Activated T-helper 9 cell treated with anti-CD3 and anti-CD28 coated beads, Interleukin-2, amount 50 U/mL, for 16 hours (primary cell): ENCODE measurements at regions not wholly inside any gene's neighbourhood (a gene's known extent, or its start where the extent isn't known, plus 50 kb on each side); places are given as distances from the start of the nearest gene placed in this dataset.

Experiments
- DNase-seq: peaks from one replicate; pipeline ENCODE4 v3.0.0-alpha.2; 2020; ENCODE audit warnings: low read depth

- no peak for DNase-seq
Measured at GRCh38 chr3:177822681-177823096, 625.4 kb upstream of the TBL1XR1 start.

- DNase-seq = no peak
Measured at GRCh38 chr3:177823701-177824189, 626.5 kb upstream of the TBL1XR1 start.

DNA sequence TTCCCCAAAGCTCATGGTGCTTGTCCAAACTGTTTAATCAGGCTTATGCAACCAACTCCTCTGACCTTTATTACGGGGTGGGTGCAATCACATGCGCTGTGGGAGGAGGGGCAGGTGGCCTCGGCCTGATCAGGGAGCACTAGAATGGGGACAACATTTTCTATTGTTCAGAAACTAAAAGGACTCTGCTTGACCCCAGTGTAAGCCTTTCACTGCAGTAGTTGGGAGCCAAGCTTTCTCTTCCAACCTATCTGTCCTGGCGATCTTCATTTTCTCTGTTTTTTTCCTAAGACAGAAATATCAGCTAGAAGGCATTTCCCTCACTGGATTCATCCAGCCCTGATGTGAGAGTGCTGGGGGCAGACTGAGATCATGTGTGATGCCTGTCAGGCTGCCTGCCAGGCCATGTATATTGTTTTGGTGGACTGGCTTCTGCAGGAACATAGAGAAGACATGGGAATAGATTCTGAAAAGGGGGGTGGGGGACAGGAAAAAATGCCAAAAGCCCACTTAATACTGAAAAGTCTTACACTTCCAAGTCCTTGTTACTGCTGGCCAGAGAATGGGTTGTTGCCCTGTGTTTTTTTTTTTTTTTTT lies 627.0 kb upstream of the TBL1XR1 start:
- no peak for DNase-seq

GRCh38 chr3:177824841-177825240 lies 627.6 kb upstream of the TBL1XR1 start:
- DNase-seq = no peak

- DNase-seq = no peak
Measured at GRCh38 chr3:177826253-177826652, 629.0 kb upstream of the TBL1XR1 start.

DNA sequence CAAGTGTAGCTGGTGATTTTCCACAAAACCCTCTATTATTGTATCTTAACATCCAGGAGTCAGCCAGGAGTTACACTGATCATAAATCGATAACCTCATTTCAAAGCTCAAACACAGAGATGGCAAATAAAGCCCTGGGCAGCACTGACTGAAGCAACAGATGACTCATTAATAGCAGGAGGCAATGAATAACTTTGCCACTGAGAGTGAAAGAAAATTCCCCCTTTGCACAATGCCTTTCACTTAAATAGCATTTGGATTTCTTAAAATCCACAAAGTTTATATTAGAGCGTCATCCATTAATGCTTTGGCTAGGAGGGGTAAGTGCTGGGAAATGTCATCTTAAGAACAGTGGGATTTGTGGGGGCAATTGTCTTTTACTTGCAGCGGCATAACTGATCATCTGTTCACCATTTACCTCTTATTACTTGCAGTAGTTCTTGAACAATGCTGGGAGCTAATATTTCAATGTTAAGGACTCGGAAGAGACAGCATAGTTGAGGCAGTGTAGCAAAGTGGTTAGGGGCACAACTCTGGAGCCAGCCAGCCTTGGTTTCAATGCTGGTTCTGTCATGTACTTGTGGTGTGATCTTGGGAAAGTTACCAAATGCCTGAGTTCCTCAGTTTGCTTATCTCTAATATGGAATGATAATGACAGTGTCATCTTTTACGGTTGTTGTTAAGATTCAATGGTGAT lies 630.4 kb upstream of the TBL1XR1 start:
- DNase-seq = no peak

GRCh38 chr3:177828208-177828565 lies 630.9 kb upstream of the TBL1XR1 start:
- no peak for DNase-seq

GRCh38 chr3:177830411-177830849 lies 633.1 kb upstream of the TBL1XR1 start:
- DNase-seq = no peak

DNA sequence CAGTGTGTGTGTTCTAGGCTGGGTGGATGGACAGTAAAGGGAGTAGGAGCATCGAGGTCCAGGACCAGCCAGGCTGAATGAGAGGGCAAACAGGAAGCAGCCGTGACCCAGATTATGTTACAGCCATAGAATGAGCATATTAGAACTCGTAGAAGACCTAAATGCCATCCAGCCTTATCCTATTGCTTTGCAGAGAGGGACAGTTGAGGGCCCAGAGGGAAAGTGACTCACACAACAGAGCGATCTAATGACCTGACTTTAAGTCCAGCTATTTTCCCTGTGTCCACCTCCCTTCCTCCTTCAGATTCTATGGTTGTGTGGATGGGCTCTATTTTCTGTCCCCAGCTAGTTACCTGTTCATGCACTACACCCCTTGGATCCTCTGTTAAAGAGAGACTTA lies 634.1 kb upstream of the TBL1XR1 start:
- DNase-seq = no peak

GRCh38 chr3:177832880-177833279 lies 635.6 kb upstream of the TBL1XR1 start:
- no peak for DNase-seq

GRCh38 chr3:177833332-177833731 lies 636.0 kb upstream of the TBL1XR1 start:
- no peak for DNase-seq

- no peak for DNase-seq
Measured at GRCh38 chr3:177835008-177835407, 637.7 kb upstream of the TBL1XR1 start.

GRCh38 chr3:177835917-177836316 lies 638.6 kb upstream of the TBL1XR1 start:
- DNase-seq = no peak

GRCh38 chr3:177836671-177837070 lies 639.4 kb upstream of the TBL1XR1 start:
- no peak for DNase-seq

GRCh38 chr3:177837951-177838655 lies 640.8 kb upstream of the TBL1XR1 start:
- no peak for DNase-seq

- no peak for DNase-seq
Measured at GRCh38 chr3:177838766-177839350, 641.6 kb upstream of the TBL1XR1 start.

GRCh38 chr3:177842302-177842701 lies 645.0 kb upstream of the TBL1XR1 start:
- DNase-seq = no peak

DNA sequence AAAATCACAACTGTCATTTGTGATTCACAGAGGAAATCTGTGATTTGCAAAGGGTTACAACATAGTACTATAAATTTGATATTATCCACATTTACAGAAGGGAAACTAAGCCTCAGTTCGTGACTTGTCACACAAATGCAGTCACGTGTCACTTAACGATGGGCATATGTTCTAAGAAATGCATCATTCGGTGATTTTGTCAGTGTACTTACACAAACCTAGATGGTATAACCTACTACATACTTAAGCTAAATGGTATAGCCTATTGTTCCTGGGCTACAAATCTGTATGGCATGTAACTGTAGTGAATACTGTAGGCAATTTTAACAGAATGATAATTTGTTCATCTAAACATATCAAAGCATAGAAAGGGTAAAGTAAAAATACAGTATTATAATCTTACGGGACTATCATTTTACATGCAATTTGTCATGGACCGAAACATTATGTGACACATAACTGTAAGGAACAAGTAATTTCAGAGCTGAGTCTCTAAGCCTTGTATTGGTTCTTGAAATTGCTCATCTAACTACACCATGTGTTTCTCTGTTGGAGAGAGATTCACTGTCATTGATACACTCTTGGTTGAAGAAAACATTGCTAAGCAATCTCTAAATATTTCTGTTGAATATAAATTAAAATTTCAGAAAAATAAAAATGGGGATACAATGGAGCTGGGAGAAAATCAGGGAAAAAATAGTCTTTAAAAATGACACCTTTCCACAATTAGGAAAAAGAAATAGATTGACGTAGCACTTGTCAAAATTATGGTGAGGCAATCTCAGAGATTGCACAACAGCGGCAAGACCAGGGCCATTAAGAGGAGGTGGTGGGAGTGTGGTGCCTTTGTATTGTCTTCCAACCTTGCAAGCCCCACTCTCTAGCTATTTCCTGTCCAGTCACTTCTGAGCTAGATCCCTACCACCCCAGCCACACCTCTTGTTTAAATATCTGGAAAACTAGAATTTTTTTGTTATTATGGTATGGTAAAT lies 645.8 kb upstream of the TBL1XR1 start:
- no peak for DNase-seq

GRCh38 chr3:177852001-177852807 lies 654.9 kb upstream of the TBL1XR1 start:
- DNase-seq = no peak

DNA sequence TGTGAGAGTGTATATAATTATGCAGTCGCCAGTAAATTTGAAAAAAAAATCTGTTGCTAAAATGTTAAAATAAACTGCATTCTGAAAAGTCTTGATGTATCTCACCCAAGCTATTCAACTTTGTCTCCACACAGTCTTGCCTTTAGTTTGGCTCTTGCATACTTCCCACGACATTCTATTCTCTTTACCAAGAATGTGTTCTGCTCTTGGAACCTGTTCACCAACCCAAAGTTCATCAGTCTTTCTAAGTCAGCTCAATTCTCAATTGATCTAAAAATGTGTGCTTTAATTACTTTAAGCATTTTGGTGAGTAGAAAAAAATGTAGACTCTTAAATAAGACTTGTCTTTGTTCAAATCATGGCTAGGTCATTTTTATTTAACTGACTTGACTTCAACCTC lies 657.7 kb upstream of the TBL1XR1 start:
- DNase-seq = no peak

DNA sequence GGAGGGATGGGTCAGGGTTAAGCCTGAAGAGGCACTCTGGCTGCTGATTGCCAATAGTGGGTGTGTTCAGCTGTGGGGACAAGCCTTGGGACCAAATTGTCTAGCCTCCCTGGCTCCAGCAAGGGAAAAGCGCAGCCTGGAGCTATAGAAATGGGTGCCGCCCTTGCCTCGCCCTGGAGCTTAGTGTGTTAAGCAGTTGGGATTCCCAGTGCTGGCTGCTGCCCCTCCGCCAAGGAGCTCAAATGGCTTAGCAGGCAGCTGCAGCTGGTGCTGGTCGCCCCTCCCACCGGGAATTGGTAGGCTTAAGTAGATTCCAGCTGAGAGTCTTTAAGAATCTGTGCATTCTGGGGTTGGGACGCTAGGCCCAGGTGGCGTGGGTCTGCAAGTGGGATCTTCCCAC lies 662.9 kb upstream of the TBL1XR1 start:
- no peak for DNase-seq
